CD4-positive, CD25-positive, alpha-beta regulatory T cell (primary cell): ENCODE measurements at regions not wholly inside any gene's neighbourhood (a gene's known extent, or its start where the extent isn't known, plus 50 kb on each side); places are given as distances from the start of the nearest gene placed in this dataset.

Experiments used
- ATAC-seq, 2 donors: fragments of 150-1000 bp; cut with Tn5 transposase; one replicate each; pipeline ENCODE4 v1.10.0; 2021; ENCODE audit warnings: low read depth in 2 of 2, moderate number of reproducible peaks in 2 of 2, moderate library complexity in 1 of 2
- DNase-seq, 3 donors: peaks; one replicate each; pipeline versions ENCODE4 v3.0.0 to v3.0.0-alpha.2; 2012 to 2022; ENCODE audit warnings: mixed read lengths in 1 of 3
- H3K27ac ChIP-seq: one replicate; pipeline ENCODE4 v1.7.0; 2013; ENCODE audit warnings: mild to moderate bottlenecking, low read length; ENCODE audit not compliant: insufficient read depth, poor library complexity, severe bottlenecking
- H3K27me3 ChIP-seq: one replicate; pipeline ENCODE4 v1.7.0; 2013; ENCODE audit warnings: low read length; ENCODE audit not compliant: control insufficient read depth, insufficient read depth
- H3K36me3 ChIP-seq: one replicate; pipeline ENCODE4 v1.7.0; 2013; ENCODE audit warnings: mild to moderate bottlenecking, low read length, moderate library complexity; ENCODE audit not compliant: control insufficient read depth, insufficient read depth
- H3K4me1 ChIP-seq: 2 replicates; pipeline ENCODE4 v1.7.0; 2013; ENCODE audit warnings: mild to moderate bottlenecking, low read length; ENCODE audit not compliant: insufficient read depth, control insufficient read depth, poor library complexity, severe bottlenecking
- H3K4me3 ChIP-seq: one replicate; pipeline ENCODE4 v1.7.0; 2013; ENCODE audit warnings: low read depth, mild to moderate bottlenecking, low read length, moderate library complexity
- H3K9me3 ChIP-seq, 2 experiments: 1 replicate in 1 of 2; 2 replicates in 1 of 2; pipeline ENCODE4 v1.7.0; 2013; ENCODE audit warnings: low read length in 2 of 2, mild to moderate bottlenecking in 1 of 2, moderate library complexity in 1 of 2; ENCODE audit not compliant: control insufficient read depth in 2 of 2
- H3K27ac Mint-ChIP-seq, 3 donors: one replicate each; pipeline ENCODE4 v1.8.0; 2020 to 2022; ENCODE audit warnings: mild to moderate bottlenecking in 3 of 3, mixed read lengths in 3 of 3, moderate library complexity in 2 of 3
- H3K27me3 Mint-ChIP-seq: one replicate; pipeline ENCODE4 v1.8.0; 2022; ENCODE audit warnings: mild to moderate bottlenecking, mixed read lengths
- H3K36me3 Mint-ChIP-seq: one replicate; pipeline ENCODE4 v1.8.0; 2020; ENCODE audit warnings: mixed read lengths
- H3K4me1 Mint-ChIP-seq, 4 donors: one replicate each; pipeline ENCODE4 v1.8.0; 2020 to 2022; ENCODE audit warnings: mixed read lengths in 4 of 4, mild to moderate bottlenecking in 1 of 4
- H3K4me3 Mint-ChIP-seq, 4 donors: one replicate each; pipeline ENCODE4 v1.8.0; 2020 to 2022; ENCODE audit warnings: mild to moderate bottlenecking in 4 of 4, mixed read lengths in 4 of 4, moderate library complexity in 3 of 4
- H3K9me3 Mint-ChIP-seq, 7 donors: one replicate each; pipeline ENCODE4 v1.8.0; 2020 to 2022; ENCODE audit warnings: mixed read lengths in 7 of 7, mild to moderate bottlenecking in 3 of 7, moderate library complexity in 2 of 7

DNA sequence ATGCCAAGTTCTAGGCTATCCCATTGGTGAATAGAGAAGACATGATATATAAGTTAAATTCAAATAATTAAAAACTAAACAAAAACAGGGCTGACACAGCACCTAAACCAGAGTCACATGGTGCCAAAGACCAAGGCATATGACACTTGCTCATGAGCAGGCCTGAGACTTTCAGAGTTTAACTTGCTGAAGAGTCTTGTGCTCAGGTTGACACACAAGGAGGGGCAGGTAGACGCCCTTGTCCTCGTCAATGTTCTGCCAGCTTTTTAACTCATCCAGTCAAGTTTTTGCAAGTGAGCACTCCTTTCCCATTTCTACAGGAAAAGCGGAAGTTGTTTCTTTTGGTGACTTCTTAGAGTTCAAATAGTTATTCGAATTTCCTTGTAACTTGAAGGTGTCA is 289.7 kb downstream of the CYRIA start:
- Histone ChIP-seq H3K4me3 (no peak overlapping the region), H3K4me1 (no peaks in the 10 kb centered on the region), H3K9me3 (no peaks in the 10 kb centered on the region), H3K36me3 (no peaks in the 10 kb centered on the region), H3K27ac (no peak overlapping the region), H3K27me3 (no peaks in the 10 kb centered on the region)
- no peaks in the 10 kb centered on the region for H3K4me1 Mint-ChIP-seq
- H3K4me3 Mint-ChIP-seq, result no peak overlapping the region
- no peak for DNase-seq
- no peaks in the 10 kb centered on the region for H3K36me3 Mint-ChIP-seq
- no peaks in the 10 kb centered on the region for H3K27me3 Mint-ChIP-seq
- no peak overlapping the region for H3K27ac Mint-ChIP-seq
- no peak for ATAC-seq
- H3K9me3 Mint-ChIP-seq, result peaks cover 0 to 4% (median 0%) of the 10 kb centered on the region in 7 donors

DNA sequence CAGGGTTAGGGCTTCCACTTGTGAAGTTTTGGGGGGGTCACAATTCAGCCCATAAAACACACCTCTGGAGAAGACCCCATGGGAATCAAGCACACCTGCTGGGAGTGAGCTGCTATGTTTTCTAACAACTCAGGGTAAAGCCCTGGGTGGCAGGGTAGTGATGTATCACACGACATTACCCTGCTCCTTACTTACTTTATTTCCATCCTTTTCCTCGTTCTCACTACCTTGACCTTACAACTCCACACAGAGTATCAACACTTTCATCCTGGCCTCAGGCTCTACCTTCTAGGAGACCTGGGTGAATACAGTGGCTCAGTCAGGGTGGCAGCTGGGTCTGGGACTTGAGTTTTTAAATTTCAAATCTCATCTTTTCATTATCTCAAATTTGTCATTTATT is 290.3 kb downstream of the CYRIA start:
- no peak overlapping the region for H3K4me3 ChIP-seq
- H3K36me3 ChIP-seq, result no peaks in the 10 kb centered on the region
- Mint-ChIP-seq H3K36me3 (no peaks in the 10 kb centered on the region), H3K27ac (no peak overlapping the region), H3K27me3 (no peaks in the 10 kb centered on the region), H3K9me3 (peaks cover 0 to 4% (median 0%) of the 10 kb centered on the region in 7 donors), H3K4me1 (no peaks in the 10 kb centered on the region), H3K4me3 (no peak overlapping the region)
- ATAC-seq, result no peak
- H3K27me3 ChIP-seq, result no peaks in the 10 kb centered on the region
- no peak overlapping the region for H3K27ac ChIP-seq
- no peak for DNase-seq
- H3K4me1 ChIP-seq, result no peaks in the 10 kb centered on the region
- H3K9me3 ChIP-seq, result no peaks in the 10 kb centered on the region

- Mint-ChIP-seq H3K9me3 (peaks cover 0 to 4% (median 0%) of the 10 kb centered on the region in 7 donors), H3K36me3 (no peaks in the 10 kb centered on the region), H3K27ac (no peak overlapping the region), H3K4me3 (no peak overlapping the region), H3K4me1 (no peaks in the 10 kb centered on the region), H3K27me3 (no peaks in the 10 kb centered on the region)
- Histone ChIP-seq H3K36me3 (no peaks in the 10 kb centered on the region), H3K27ac (no peak overlapping the region), H3K4me1 (no peaks in the 10 kb centered on the region), H3K4me3 (no peak overlapping the region), H3K9me3 (no peaks in the 10 kb centered on the region), H3K27me3 (no peaks in the 10 kb centered on the region)
- ATAC-seq, result no peak
- no peak for DNase-seq
These were observed 291.0 kb downstream of the CYRIA start for GRCh38 chr2:16374671-16375070.

DNA sequence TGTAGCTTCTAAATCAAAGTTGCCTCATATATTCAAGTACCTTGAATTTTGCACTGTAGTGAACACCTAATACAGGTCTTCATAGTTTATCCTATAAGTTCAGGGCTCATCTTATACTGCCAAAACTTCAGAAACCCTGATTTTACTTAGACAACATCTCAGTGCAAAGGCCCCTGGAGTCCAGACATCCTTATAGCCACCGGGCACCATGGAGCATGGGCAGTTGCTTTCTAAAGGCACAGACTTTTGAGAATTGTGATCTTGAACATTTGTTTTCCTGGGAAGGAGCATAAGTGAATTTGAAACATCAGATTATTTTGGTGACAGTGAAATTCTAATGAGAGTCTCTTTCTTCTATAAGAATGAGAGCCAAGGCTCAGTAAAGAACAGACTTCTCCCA is 292.3 kb downstream of the CYRIA start:
- Mint-ChIP-seq H3K27me3 (no peaks in the 10 kb centered on the region), H3K27ac (no peak overlapping the region), H3K4me1 (no peaks in the 10 kb centered on the region), H3K4me3 (no peak overlapping the region), H3K36me3 (no peaks in the 10 kb centered on the region), H3K9me3 (peaks cover 0 to 4% (median 0%) of the 10 kb centered on the region in 7 donors)
- ATAC-seq (no peak), DNase-seq (no peak)
- no peak overlapping the region for H3K4me3 ChIP-seq
- H3K27ac ChIP-seq, result no peak overlapping the region
- no peaks in the 10 kb centered on the region for H3K4me1 ChIP-seq
- H3K36me3 ChIP-seq, result no peaks in the 10 kb centered on the region
- H3K27me3 ChIP-seq, result no peaks in the 10 kb centered on the region
- H3K9me3 ChIP-seq, result no peaks in the 10 kb centered on the region

- ATAC-seq, result no peak
These were observed 293.9 kb downstream of the CYRIA start for GRCh38 chr2:16371751-16372150.

DNA sequence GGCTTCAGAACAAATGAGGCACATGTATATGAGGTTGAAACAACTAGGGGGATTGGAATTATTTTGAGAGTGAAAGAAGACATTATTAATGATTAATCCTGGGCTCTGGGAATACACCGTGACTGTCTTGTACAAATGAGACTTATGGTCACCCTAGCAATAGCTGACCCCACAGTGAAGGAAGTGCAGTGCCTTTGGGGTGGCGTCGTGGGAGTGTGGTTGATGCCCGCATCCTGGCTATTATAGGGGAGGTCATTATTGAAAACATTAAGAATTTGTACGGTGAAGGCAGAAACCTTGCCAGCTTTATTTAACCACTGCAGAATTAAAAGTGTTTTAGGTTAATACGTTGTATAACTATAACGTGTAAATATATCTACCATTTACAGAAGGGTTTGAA is 296.7 kb downstream of the CYRIA start:
- Histone ChIP-seq H3K27ac (no peak overlapping the region), H3K27me3 (no peaks in the 10 kb centered on the region), H3K9me3 (no peaks in the 10 kb centered on the region), H3K36me3 (no peaks in the 10 kb centered on the region), H3K4me3 (no peak overlapping the region), H3K4me1 (no peaks in the 10 kb centered on the region)
- ATAC-seq (no peak), DNase-seq (no peak)
- H3K9me3 Mint-ChIP-seq, result peaks cover 0 to 2% (median 0%) of the 10 kb centered on the region in 7 donors
- no peaks in the 10 kb centered on the region for H3K4me1 Mint-ChIP-seq
- no peak overlapping the region for H3K4me3 Mint-ChIP-seq
- no peaks in the 10 kb centered on the region for H3K36me3 Mint-ChIP-seq
- no peaks in the 10 kb centered on the region for H3K27me3 Mint-ChIP-seq
- no peak overlapping the region for H3K27ac Mint-ChIP-seq

More at GRCh38 chr2:16371751-16372150, 293.9 kb downstream of the CYRIA start:
- DNase-seq, result no peak
- no peaks in the 10 kb centered on the region for H3K36me3 Mint-ChIP-seq
- H3K4me3 ChIP-seq, result no peak overlapping the region
- no peaks in the 10 kb centered on the region for H3K4me1 Mint-ChIP-seq
- no peaks in the 10 kb centered on the region for H3K27me3 Mint-ChIP-seq
- H3K9me3 Mint-ChIP-seq, result peaks cover 0 to 3% (median 0%) of the 10 kb centered on the region in 7 donors
- H3K27ac Mint-ChIP-seq, result no peak overlapping the region
- H3K4me3 Mint-ChIP-seq, result no peak overlapping the region
- no peaks in the 10 kb centered on the region for H3K4me1 ChIP-seq
- H3K36me3 ChIP-seq, result no peaks in the 10 kb centered on the region
- no peaks in the 10 kb centered on the region for H3K27me3 ChIP-seq
- H3K27ac ChIP-seq, result no peak overlapping the region
- no peaks in the 10 kb centered on the region for H3K9me3 ChIP-seq

DNA sequence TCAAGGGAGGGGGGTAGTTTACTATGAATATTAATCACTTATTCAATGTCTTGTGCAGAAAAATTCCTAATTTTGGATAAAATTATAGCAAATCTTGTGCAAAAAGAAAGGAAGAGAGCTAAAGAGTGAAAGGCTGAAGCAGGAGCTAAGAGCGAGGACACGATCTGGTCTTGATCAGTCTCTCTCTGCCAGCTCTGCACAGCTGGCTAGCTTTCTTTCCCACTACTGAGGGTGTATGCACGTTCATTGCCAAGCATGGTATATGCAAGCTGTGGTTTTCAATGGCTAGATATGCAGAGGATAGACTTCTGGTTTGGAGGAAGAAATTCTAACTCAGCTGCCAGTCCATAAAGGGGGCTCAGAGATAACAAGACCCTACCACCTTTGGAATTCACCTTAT is 297.3 kb downstream of the CYRIA start:
- no peak for ATAC-seq
- Mint-ChIP-seq H3K27ac (no peak overlapping the region), H3K36me3 (no peaks in the 10 kb centered on the region), H3K27me3 (no peaks in the 10 kb centered on the region), H3K4me1 (no peaks in the 10 kb centered on the region), H3K9me3 (peaks cover 0 to 4% (median 0%) of the 10 kb centered on the region in 7 donors), H3K4me3 (no peak overlapping the region)
- no peaks in the 10 kb centered on the region for H3K9me3 ChIP-seq
- H3K4me1 ChIP-seq, result no peaks in the 10 kb centered on the region
- no peak overlapping the region for H3K4me3 ChIP-seq
- H3K27me3 ChIP-seq, result no peaks in the 10 kb centered on the region
- DNase-seq, result no peak
- H3K36me3 ChIP-seq, result no peaks in the 10 kb centered on the region
- H3K27ac ChIP-seq, result no peak overlapping the region

- Histone ChIP-seq H3K27me3 (no peaks in the 10 kb centered on the region), H3K4me3 (no peak overlapping the region), H3K36me3 (no peaks in the 10 kb centered on the region), H3K4me1 (no peaks in the 10 kb centered on the region), H3K9me3 (no peaks in the 10 kb centered on the region), H3K27ac (no peak overlapping the region)
- no peaks in the 10 kb centered on the region for H3K4me1 Mint-ChIP-seq
- H3K27me3 Mint-ChIP-seq, result no peaks in the 10 kb centered on the region
- H3K27ac Mint-ChIP-seq, result no peak overlapping the region
- H3K36me3 Mint-ChIP-seq, result no peaks in the 10 kb centered on the region
- DNase-seq (no peak), ATAC-seq (no peak)
- H3K9me3 Mint-ChIP-seq, result peaks cover 0 to 6% (median 0%) of the 10 kb centered on the region in 7 donors
- no peak overlapping the region for H3K4me3 Mint-ChIP-seq
These were observed 300.3 kb downstream of the CYRIA start for GRCh38 chr2:16365366-16365765.
